ENCODE measurements at regions not wholly inside any gene's neighbourhood (a gene's known extent, or its start where the extent isn't known, plus 50 kb on each side); places are given as distances from the start of the nearest gene placed in this dataset.

- TF ChIP-seq ZNF704 (tag by site-specific recombination; IDR thresholded peaks at IDR 0.05): no peak
- peak; percentile 89; the same call in 1 of the 2 replicates for TF ChIP-seq ZNF561 (tag by site-specific recombination; IDR thresholded peaks at IDR 0.05; ENCODE audit: borderline replicate concordance)
- peak; percentile 47; the same call in 1 of the 2 replicates for TF ChIP-seq ZNF24 (tag by site-specific recombination; IDR thresholded peaks at IDR 0.05)
- no peak for TF ChIP-seq ZNF223 (tag by site-specific recombination; IDR thresholded peaks at IDR 0.05)
- TF ChIP-seq TRIM28 (IDR thresholded peaks at IDR 0.05; ENCODE audit: borderline replicate concordance, low read length): peak; percentile 50; the same call in 1 of the 2 replicates
- peak; percentile 46; the same call in 1 of the 2 replicates for TF ChIP-seq KLF17 (tag by site-specific recombination; IDR thresholded peaks at IDR 0.05)
- TF ChIP-seq SCRT1 (tag by site-specific recombination; IDR thresholded peaks at IDR 0.05; ENCODE audit: borderline replicate concordance): peak; percentile 92
- TF ChIP-seq ZEB2 (tag by site-specific recombination; IDR thresholded peaks at IDR 0.05): peak; percentile 81
- TF ChIP-seq IKZF3 (tag by site-specific recombination; IDR thresholded peaks at IDR 0.05): 0 out of 2 replicates have a peak, but pooled peaks have one; percentile 39
- TF ChIP-seq ZNF610 (tag by site-specific recombination; IDR thresholded peaks at IDR 0.05; ENCODE audit: borderline replicate concordance): peak; percentile 96
- no peak for TF ChIP-seq REPIN1 (tag by site-specific recombination; IDR thresholded peaks at IDR 0.05; ENCODE audit: low read depth)
- peak; percentile 48; the same call in 1 of the 2 replicates for TF ChIP-seq ZNF596 (tag by site-specific recombination; IDR thresholded peaks at IDR 0.05)
- peak; percentile 55; the same call in 1 of the 2 replicates for TF ChIP-seq ZNF629 (tag by site-specific recombination; IDR thresholded peaks at IDR 0.05)
- TF ChIP-seq KLF10 (tag by site-specific recombination; IDR thresholded peaks at IDR 0.05): 0 out of 2 replicates have a peak, but pooled peaks have one; percentile 40
- TF ChIP-seq KLF1 (tag by site-specific recombination; IDR thresholded peaks at IDR 0.05): peak; percentile 43; the same call in 1 of the 2 replicates
- peak; percentile 64 for TF ChIP-seq ZIC2 (tag by site-specific recombination; IDR thresholded peaks at IDR 0.05)
- peak; percentile 93 for TF ChIP-seq OSR2 (tag by site-specific recombination; IDR thresholded peaks at IDR 0.05)
- TF ChIP-seq ZNF692 (tag by site-specific recombination; IDR thresholded peaks at IDR 0.05): peak; percentile 57; the same call in 1 of the 2 replicates
- TF ChIP-seq ZNF335 (tag by site-specific recombination; conservative IDR thresholded peaks at IDR 0.05): peak; percentile 89
- peak; percentile 84 for TF ChIP-seq ZBTB44 (tag by site-specific recombination; IDR thresholded peaks at IDR 0.05)
- peak; percentile 75 for TF ChIP-seq ZNF394 (tag by site-specific recombination; IDR thresholded peaks at IDR 0.05; ENCODE audit: borderline replicate concordance)
- TF ChIP-seq ZNF362 (tag by site-specific recombination; IDR thresholded peaks at IDR 0.05): no peak
- no peak for TF ChIP-seq ZNF280D (tag by site-specific recombination; IDR thresholded peaks at IDR 0.05)
- peak; percentile 89 for TF ChIP-seq ZBTB17 (tag by site-specific recombination; IDR thresholded peaks at IDR 0.05)
- TF ChIP-seq MZF1 (tag by site-specific recombination; IDR thresholded peaks at IDR 0.05; ENCODE audit: borderline replicate concordance): peak; percentile 56; the same call in 1 of the 2 replicates
- no peak for TF ChIP-seq ZNF548 (tag by site-specific recombination; IDR thresholded peaks at IDR 0.05)
- peak; percentile 73; the same call in 1 of the 2 replicates for TF ChIP-seq ZNF843 (tag by site-specific recombination; IDR thresholded peaks at IDR 0.05)
- TF ChIP-seq ZNF354C (tag by site-specific recombination; IDR thresholded peaks at IDR 0.05; ENCODE audit: borderline replicate concordance, low read depth): no peak
- peak; percentile 51; the same call in 1 of the 2 replicates for TF ChIP-seq EGR2 (tag by site-specific recombination; IDR thresholded peaks at IDR 0.05; ENCODE audit: low read depth)
- 0 out of 2 replicates have a peak, but pooled peaks have one; percentile 35 for TF ChIP-seq KLF8 (tag by site-specific recombination; IDR thresholded peaks at IDR 0.05)
- TF ChIP-seq ZFHX2 (tag by site-specific recombination; conservative IDR thresholded peaks at IDR 0.05): peak; percentile 59
Observed at GRCh38 chr1:245074232-245074747, 80.5 kb upstream of the KIF26B start (continued).

Measured in HEK293 (cell line).